ENCODE measurements at regions not wholly inside any gene's neighbourhood (a gene's known extent, or its start where the extent isn't known, plus 50 kb on each side); places are given as distances from the start of the nearest gene placed in this dataset.
"Not testable (repeated sequence)": the region's sequence is repeated elsewhere in the genome, so short reads cannot be mapped to it uniquely, and the experiment has no call there.

DNA sequence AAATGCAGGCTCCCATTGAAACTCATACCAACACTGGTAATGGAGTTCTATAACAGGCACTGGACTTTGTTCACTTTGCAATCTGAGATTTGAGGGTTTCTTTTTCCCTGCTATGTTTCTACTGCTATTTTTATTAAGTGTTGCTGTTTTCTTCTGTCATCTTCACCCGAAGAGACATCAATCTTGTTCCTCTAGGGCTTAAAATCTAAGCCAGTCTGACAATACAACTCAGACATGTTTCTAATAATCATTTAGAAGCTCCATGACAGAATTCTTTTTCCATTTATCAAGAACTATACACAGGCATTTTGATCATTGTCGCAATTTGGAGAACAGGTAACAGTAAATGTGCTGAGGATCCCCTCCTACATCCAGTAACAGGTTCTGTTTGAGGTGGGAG is 98.5 kb upstream of the GNAI1 start:
- Histone ChIP-seq H3K9me3 (no peaks in the 10 kb centered on the region), H3K4me1 (no peaks in the 10 kb centered on the region), H3K36me3 (no peaks in the 10 kb centered on the region), H3K27ac (no peak overlapping the region), H3K4me3 (no peak overlapping the region), H3K27me3 (no peaks in the 10 kb centered on the region)
- no peak for DNase-seq
- no peak for TF ChIP-seq CTCF (IDR thresholded peaks at IDR 0.05)
- TF ChIP-seq POLR2A (IDR thresholded peaks at IDR 0.05), result no peak

- no peak for DNase-seq
- no peaks in the 10 kb centered on the region for H3K9me3 ChIP-seq
- no peaks in the 10 kb centered on the region for H3K36me3 ChIP-seq
- H3K27ac ChIP-seq, result no peak overlapping the region
- H3K4me1 ChIP-seq, result no peaks in the 10 kb centered on the region
- TF ChIP-seq POLR2A (IDR thresholded peaks at IDR 0.05), result no peak
- TF ChIP-seq CTCF (IDR thresholded peaks at IDR 0.05), result no peak
- no peak overlapping the region for H3K4me3 ChIP-seq
- no peaks in the 10 kb centered on the region for H3K27me3 ChIP-seq
Measured at GRCh38 chr7:80028717-80029116, 105.9 kb upstream of the GNAI1 start.

DNA sequence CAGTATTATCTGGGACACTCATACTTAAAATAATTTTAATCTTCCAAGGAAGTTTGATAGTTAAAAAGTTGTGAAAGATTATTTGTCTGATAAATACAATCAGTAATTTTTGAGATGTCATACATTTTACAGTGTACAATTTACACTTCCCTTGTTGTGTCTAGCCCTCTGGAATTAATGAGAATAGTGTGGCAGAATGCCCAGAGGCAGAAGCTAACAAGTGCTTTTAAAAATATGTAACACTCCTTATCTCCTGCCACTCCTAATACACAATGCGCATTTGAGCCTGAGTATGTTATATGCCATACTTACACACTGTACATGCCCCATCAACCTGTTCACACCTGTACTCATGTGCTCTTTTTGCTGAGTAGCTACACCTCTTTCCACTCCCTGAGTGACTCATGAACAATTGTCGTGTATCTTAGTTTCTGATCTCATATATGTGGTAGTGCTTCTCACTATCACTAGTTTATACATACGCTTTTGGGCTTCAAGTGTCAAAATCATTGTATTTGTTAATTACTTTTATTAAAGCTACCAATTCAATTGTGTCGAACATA is 106.9 kb upstream of the GNAI1 start:
- no peak for DNase-seq
- Histone ChIP-seq H3K27ac (no peak overlapping the region), H3K4me3 (no peak overlapping the region), H3K4me1 (no peaks in the 10 kb centered on the region), H3K36me3 (no peaks in the 10 kb centered on the region), H3K27me3 (no peaks in the 10 kb centered on the region), H3K9me3 (no peaks in the 10 kb centered on the region)
- TF ChIP-seq POLR2A (IDR thresholded peaks at IDR 0.05) (no peak), CTCF (IDR thresholded peaks at IDR 0.05) (no peak)

DNA sequence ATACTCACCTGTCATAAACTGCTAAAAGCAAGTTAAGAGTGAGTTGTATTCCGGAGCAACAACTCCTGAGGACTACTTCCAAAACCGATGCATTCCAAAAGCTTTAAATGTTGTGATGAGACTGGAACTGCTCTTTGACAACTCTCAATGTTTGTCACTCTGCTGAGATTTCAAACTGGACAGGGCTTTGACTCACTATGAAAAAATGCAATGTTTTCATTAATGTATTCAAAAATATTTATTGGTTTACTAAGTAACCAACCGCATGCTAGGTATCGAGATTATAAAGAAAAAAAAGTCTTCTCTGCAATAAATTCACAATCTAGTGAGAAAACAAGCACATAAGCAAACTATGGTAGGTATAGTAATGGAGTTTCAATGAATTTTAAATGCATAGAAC is 107.9 kb upstream of the GNAI1 start:
- Histone ChIP-seq H3K36me3 (no peaks in the 10 kb centered on the region), H3K27me3 (no peaks in the 10 kb centered on the region), H3K27ac (no peak overlapping the region), H3K4me1 (no peaks in the 10 kb centered on the region), H3K9me3 (no peaks in the 10 kb centered on the region), H3K4me3 (no peak overlapping the region)
- TF ChIP-seq POLR2A (IDR thresholded peaks at IDR 0.05) (no peak), CTCF (IDR thresholded peaks at IDR 0.05) (no peak)
- no peak for DNase-seq

DNA sequence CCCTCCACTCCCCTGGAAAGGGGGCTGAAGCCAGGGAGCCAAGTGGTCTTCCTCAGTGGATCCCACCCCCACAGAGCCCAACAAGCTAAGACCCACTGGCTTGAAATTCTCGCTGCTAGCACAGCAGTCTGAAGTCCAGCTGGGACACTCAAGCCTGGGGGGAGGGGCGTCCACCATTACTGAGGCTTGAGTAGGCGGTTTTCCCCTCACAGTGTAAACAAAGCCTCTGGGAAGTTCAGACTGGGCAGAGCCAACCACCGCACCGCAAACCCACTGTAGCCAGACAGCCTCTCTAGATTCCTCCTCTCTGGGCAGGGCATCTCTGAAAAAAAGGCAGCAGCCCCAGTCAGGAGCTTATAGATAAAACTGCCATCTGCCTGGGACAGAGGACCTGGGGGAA is 114.4 kb upstream of the GNAI1 start:
- not testable (repeated sequence) for H3K9me3 ChIP-seq, H3K27ac ChIP-seq, H3K27me3 ChIP-seq, H3K4me1 ChIP-seq, DNase-seq, H3K4me3 ChIP-seq, H3K36me3 ChIP-seq

DNA sequence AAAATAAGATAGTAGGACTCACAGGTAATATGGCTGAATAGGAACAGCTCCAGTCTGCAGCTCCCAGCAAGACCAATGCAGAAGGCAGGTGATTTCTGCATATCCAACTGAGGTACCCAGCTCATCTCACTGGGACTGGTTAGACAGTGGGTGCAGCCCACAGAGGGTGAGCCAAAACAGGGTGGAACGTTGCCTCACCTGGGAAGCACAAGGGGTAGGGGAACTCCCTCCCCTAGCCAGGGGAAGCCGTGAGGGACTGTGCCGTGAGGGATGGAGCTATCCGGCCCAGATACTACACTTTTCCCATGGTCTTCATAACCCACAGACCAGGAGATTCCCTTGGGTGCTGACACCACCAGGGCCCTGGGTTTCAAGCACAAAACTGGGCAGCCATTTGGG is 114.8 kb upstream of the GNAI1 start:
- H3K27me3 ChIP-seq, H3K27ac ChIP-seq, H3K9me3 ChIP-seq, DNase-seq, H3K4me3 ChIP-seq, H3K36me3 ChIP-seq, H3K4me1 ChIP-seq: not testable (repeated sequence)

Data from Peyer's patch (tissue), 4 donors.